ENCODE measurements at regions not wholly inside any gene's neighbourhood (a gene's known extent, or its start where the extent isn't known, plus 50 kb on each side); places are given as distances from the start of the nearest gene placed in this dataset.

GRCh38 chr3:159057621-159058020, 255.8 kb downstream of the MFSD1 start:
- Histone ChIP-seq H3K4me2 (ENCODE audit: low read length) (no peak overlapping the region), H3K4me3 (ENCODE audit: low read depth, low read length, poor library complexity, severe bottlenecking) (no peak overlapping the region), H3K4me1 (ENCODE audit: insufficient read depth, low read length, poor library complexity, severe bottlenecking) (no peaks in the 10 kb centered on the region), H4K20me1 (ENCODE audit: insufficient read depth, low read length) (no peaks in the 10 kb centered on the region), H2AFZ (ENCODE audit: low read length) (no peak overlapping the region), H3K79me2 (ENCODE audit: insufficient read depth, low read depth, low read length) (no peaks in the 10 kb centered on the region), H3K27ac (ENCODE audit: low read depth, low read length, poor library complexity, severe bottlenecking) (no peak overlapping the region), H3K36me3 (ENCODE audit: insufficient read depth, low read length) (no peaks in the 10 kb centered on the region), H3K9me2 (ENCODE audit: insufficient read depth, low read length) (no peaks in the 10 kb centered on the region), H3K9me3 (ENCODE audit: low read length) (no peaks in the 10 kb centered on the region)
- POLR2A ChIA-PET = no interaction called here
- CTCF ChIA-PET (ENCODE audit: unreplicated experiment) = no interaction called here
- intact Hi-C loops (cut with micrococcal nuclease; ENCODE audit: unreplicated experiment) = no loop called here
- no TSS peak for BruUV-seq (replicated peaks)
- TF ChIP-seq EZH2phosphoT487 (IDR thresholded peaks at IDR 0.05; ENCODE audit: borderline replicate concordance, low read depth, low read length) = no peak
- no peak for TF ChIP-seq CTCF (conservative IDR thresholded peaks at IDR 0.05; ENCODE audit: low read length)
- DNase-seq (ENCODE audit: low spot score) = no peak

GRCh38 chr3:159058859-159059258, 257.0 kb downstream of the MFSD1 start:
- no peaks in the 10 kb centered on the region for H3K36me3 ChIP-seq (ENCODE audit: insufficient read depth, low read length)
- H3K79me2 ChIP-seq (ENCODE audit: insufficient read depth, low read depth, low read length) = no peaks in the 10 kb centered on the region
- no peak overlapping the region for H3K4me3 ChIP-seq (ENCODE audit: low read depth, low read length, poor library complexity, severe bottlenecking)
- no peak overlapping the region for H2AFZ ChIP-seq (ENCODE audit: low read length)
- TF ChIP-seq CTCF (conservative IDR thresholded peaks at IDR 0.05; ENCODE audit: low read length) = no peak
- TF ChIP-seq EZH2phosphoT487 (IDR thresholded peaks at IDR 0.05; ENCODE audit: borderline replicate concordance, low read depth, low read length) = no peak
- DNase-seq (ENCODE audit: low spot score) = no peak
- H3K27ac ChIP-seq (ENCODE audit: low read depth, low read length, poor library complexity, severe bottlenecking) = no peak overlapping the region
- H3K4me1 ChIP-seq (ENCODE audit: insufficient read depth, low read length, poor library complexity, severe bottlenecking) = no peaks in the 10 kb centered on the region
- intact Hi-C loops (cut with micrococcal nuclease; ENCODE audit: unreplicated experiment) = no loop called here
- H3K9me3 ChIP-seq (ENCODE audit: low read length) = no peaks in the 10 kb centered on the region
- ChIA-PET CTCF (ENCODE audit: unreplicated experiment) (no interaction called here), POLR2A (no interaction called here)
- H3K9me2 ChIP-seq (ENCODE audit: insufficient read depth, low read length) = no peaks in the 10 kb centered on the region
- H4K20me1 ChIP-seq (ENCODE audit: insufficient read depth, low read length) = no peaks in the 10 kb centered on the region
- H3K4me2 ChIP-seq (ENCODE audit: low read length) = no peak overlapping the region
- no TSS peak for BruUV-seq (replicated peaks)

GRCh38 chr3:159059395-159059794, 257.5 kb downstream of the MFSD1 start:
- Histone ChIP-seq H2AFZ (ENCODE audit: low read length) (no peak overlapping the region), H3K79me2 (ENCODE audit: insufficient read depth, low read depth, low read length) (no peaks in the 10 kb centered on the region), H3K9me3 (ENCODE audit: low read length) (no peaks in the 10 kb centered on the region), H3K36me3 (ENCODE audit: insufficient read depth, low read length) (no peaks in the 10 kb centered on the region), H3K4me3 (ENCODE audit: low read depth, low read length, poor library complexity, severe bottlenecking) (no peak overlapping the region), H3K9me2 (ENCODE audit: insufficient read depth, low read length) (no peaks in the 10 kb centered on the region), H4K20me1 (ENCODE audit: insufficient read depth, low read length) (no peaks in the 10 kb centered on the region), H3K27ac (ENCODE audit: low read depth, low read length, poor library complexity, severe bottlenecking) (no peak overlapping the region), H3K4me2 (ENCODE audit: low read length) (no peak overlapping the region), H3K4me1 (ENCODE audit: insufficient read depth, low read length, poor library complexity, severe bottlenecking) (no peaks in the 10 kb centered on the region)
- no TSS peak for BruUV-seq (replicated peaks)
- intact Hi-C loops (cut with micrococcal nuclease; ENCODE audit: unreplicated experiment) = no loop called here
- ChIA-PET POLR2A (interaction anchor here (1.2 kb wide), 1 partner anchor 11 kb away, joined by 8 read pairs; no protein-coding TSS in a partner anchor), CTCF (ENCODE audit: unreplicated experiment) (no interaction called here)
- TF ChIP-seq CTCF (conservative IDR thresholded peaks at IDR 0.05; ENCODE audit: low read length) = no peak
- TF ChIP-seq EZH2phosphoT487 (IDR thresholded peaks at IDR 0.05; ENCODE audit: borderline replicate concordance, low read depth, low read length) = no peak
- no peak for DNase-seq (ENCODE audit: low spot score)

Data from OCI-LY7 (cell line).